NT2/D1 (cell line): ENCODE measurements at regions not wholly inside any gene's neighbourhood (a gene's known extent, or its start where the extent isn't known, plus 50 kb on each side); places are given as distances from the start of the nearest gene placed in this dataset.

Experiments
- SUZ12 ChIP-seq: IDR thresholded peaks from 2 replicates; pipeline ENCODE4 v1.6.1; 2011; ENCODE audit not compliant: insufficient read length, insufficient read depth; ENCODE audit errors: extremely low read depth
- ZNF274 ChIP-seq: IDR thresholded peaks from 2 replicates; pipeline ENCODE4 v1.6.1; 2011; ENCODE audit warnings: mild to moderate bottlenecking, low read depth, low read length

DNA sequence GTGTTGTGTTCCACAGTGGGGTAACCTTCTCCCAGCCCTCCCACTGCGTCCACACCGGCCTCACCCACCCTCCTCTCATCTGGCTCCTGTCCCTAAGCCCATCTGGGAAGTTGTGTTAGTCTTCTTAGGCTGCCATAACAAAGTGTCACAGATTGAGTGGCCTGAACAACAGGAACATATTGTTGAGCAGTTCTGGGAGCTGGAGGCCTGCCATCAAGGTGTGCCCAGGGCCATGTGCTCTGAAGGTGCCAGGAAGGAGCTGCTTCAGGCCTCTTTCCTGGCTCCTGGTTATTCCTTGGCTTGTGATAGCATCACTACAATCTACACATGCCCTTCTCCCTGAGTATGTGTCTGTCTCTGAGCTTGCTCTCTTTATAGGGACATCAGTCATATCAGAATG, 327.6 kb upstream of the COBL start:
- TF ChIP-seq ZNF274 = no peak
- no peak for TF ChIP-seq SUZ12
